Activated CD4-positive, alpha-beta T cell treated with anti-CD3 and anti-CD28 coated beads, Interleukin-2, amount 10 ng/mL, durations not matched to agents 24 days and 14 days (primary cell): ENCODE measurements at regions not wholly inside any gene's neighbourhood (a gene's known extent, or its start where the extent isn't known, plus 50 kb on each side); places are given as distances from the start of the nearest gene placed in this dataset.

Experiments
- DNase-seq: peaks from one replicate; pipeline ENCODE4 v3.0.0; 2022
- H3K27ac Mint-ChIP-seq: one replicate; pipeline ENCODE4 v1.8.0; 2022; ENCODE audit warnings: mild to moderate bottlenecking, mixed read lengths
- H3K27me3 Mint-ChIP-seq: one replicate; pipeline ENCODE4 v1.8.0; 2022; ENCODE audit warnings: mixed read lengths
- H3K36me3 Mint-ChIP-seq: one replicate; pipeline ENCODE4 v1.8.0; 2022; ENCODE audit warnings: low read depth, mild to moderate bottlenecking, mixed read lengths
- H3K4me1 Mint-ChIP-seq: one replicate; pipeline ENCODE4 v1.8.0; 2021; ENCODE audit warnings: mixed read lengths
- H3K4me3 Mint-ChIP-seq: one replicate; pipeline ENCODE4 v1.8.0; 2022; ENCODE audit warnings: mild to moderate bottlenecking, moderate library complexity, mixed read lengths
- H3K9me3 Mint-ChIP-seq: one replicate; pipeline ENCODE4 v1.8.0; 2021; ENCODE audit warnings: mixed read lengths
- intact Hi-C: fragments of 100-400 bp; cut with micrococcal nuclease; formaldehyde crosslinking; loops from one replicate; pipeline ENCODE4 v1.15.1; 2023

- H3K36me3 Mint-ChIP-seq, result no peaks in the 10 kb centered on the region
- intact Hi-C loops, result no loop called here
- no peaks in the 10 kb centered on the region for H3K4me1 Mint-ChIP-seq
- H3K9me3 Mint-ChIP-seq, result no peaks in the 10 kb centered on the region
- H3K27ac Mint-ChIP-seq, result no peak overlapping the region
- no peak overlapping the region for H3K4me3 Mint-ChIP-seq
- no peaks in the 10 kb centered on the region for H3K27me3 Mint-ChIP-seq
- no peak for DNase-seq
Observed at GRCh38 chr10:61160253-61160652, 216.3 kb upstream of the RHOBTB1 start.

GRCh38 chr10:61159253-61159652, 215.3 kb upstream of the RHOBTB1 start:
- Mint-ChIP-seq H3K4me3 (no peak overlapping the region), H3K4me1 (no peaks in the 10 kb centered on the region), H3K36me3 (no peaks in the 10 kb centered on the region), H3K27me3 (no peaks in the 10 kb centered on the region), H3K9me3 (no peaks in the 10 kb centered on the region), H3K27ac (no peak overlapping the region)
- intact Hi-C loops, result no loop called here
- no peak for DNase-seq

GRCh38 chr10:61157182-61157581, 213.2 kb upstream of the RHOBTB1 start:
- Mint-ChIP-seq H3K27me3 (no peaks in the 10 kb centered on the region), H3K36me3 (no peaks in the 10 kb centered on the region), H3K4me3 (no peak overlapping the region), H3K4me1 (no peaks in the 10 kb centered on the region), H3K9me3 (no peaks in the 10 kb centered on the region), H3K27ac (no peak overlapping the region)
- intact Hi-C loops, result no loop called here
- DNase-seq, result no peak

- no peaks in the 10 kb centered on the region for H3K27me3 Mint-ChIP-seq
- intact Hi-C loops, result no loop called here
- DNase-seq, result no peak
- no peaks in the 10 kb centered on the region for H3K36me3 Mint-ChIP-seq
- no peak overlapping the region for H3K4me3 Mint-ChIP-seq
- no peak overlapping the region for H3K27ac Mint-ChIP-seq
- H3K9me3 Mint-ChIP-seq, result no peaks in the 10 kb centered on the region
- no peaks in the 10 kb centered on the region for H3K4me1 Mint-ChIP-seq
Observed at GRCh38 chr10:61153771-61154170, 209.8 kb upstream of the RHOBTB1 start.

GRCh38 chr10:61151059-61151458, 207.1 kb upstream of the RHOBTB1 start:
- DNase-seq, result no peak
- intact Hi-C loops, result no loop called here
- no peak overlapping the region for H3K27ac Mint-ChIP-seq
- no peaks in the 10 kb centered on the region for H3K9me3 Mint-ChIP-seq
- no peaks in the 10 kb centered on the region for H3K27me3 Mint-ChIP-seq
- H3K4me3 Mint-ChIP-seq, result no peak overlapping the region
- no peaks in the 10 kb centered on the region for H3K4me1 Mint-ChIP-seq
- no peaks in the 10 kb centered on the region for H3K36me3 Mint-ChIP-seq

- no peaks in the 10 kb centered on the region for H3K9me3 Mint-ChIP-seq
- no peak overlapping the region for H3K27ac Mint-ChIP-seq
- no peak for DNase-seq
- no peak overlapping the region for H3K4me3 Mint-ChIP-seq
- H3K36me3 Mint-ChIP-seq, result no peaks in the 10 kb centered on the region
- H3K27me3 Mint-ChIP-seq, result peaks cover 7% of the 10 kb centered on the region
- intact Hi-C loops, result no loop called here
- H3K4me1 Mint-ChIP-seq, result no peaks in the 10 kb centered on the region
Observed at GRCh38 chr10:61148451-61148850, 204.5 kb upstream of the RHOBTB1 start.

- Mint-ChIP-seq H3K4me3 (no peak overlapping the region), H3K9me3 (no peaks in the 10 kb centered on the region), H3K27ac (no peak overlapping the region), H3K27me3 (peaks cover 15% of the 10 kb centered on the region), H3K4me1 (no peaks in the 10 kb centered on the region), H3K36me3 (no peaks in the 10 kb centered on the region)
- intact Hi-C loops, result loop anchor here (5.0 kb wide), 1 partner anchor 589 kb away; no protein-coding TSS in a partner anchor
- no peak for DNase-seq
Observed at GRCh38 chr10:61142987-61143386, 199.0 kb upstream of the RHOBTB1 start.

GRCh38 chr10:61140765-61141392, 196.9 kb upstream of the RHOBTB1 start:
- intact Hi-C loops, result loop anchor here (1.0 to 5.0 kb wide), 2 partner anchors 143 to 591 kb away; no protein-coding TSS in a partner anchor
- Mint-ChIP-seq H3K4me3 (no peak overlapping the region), H3K27ac (no peak overlapping the region), H3K27me3 (peaks cover 15% of the 10 kb centered on the region), H3K36me3 (no peaks in the 10 kb centered on the region), H3K9me3 (no peaks in the 10 kb centered on the region), H3K4me1 (no peaks in the 10 kb centered on the region)
- peak; percentile 57 for DNase-seq

GRCh38 chr10:61139592-61139953, 195.6 kb upstream of the RHOBTB1 start:
- Mint-ChIP-seq H3K36me3 (no peaks in the 10 kb centered on the region), H3K9me3 (no peaks in the 10 kb centered on the region), H3K4me1 (no peaks in the 10 kb centered on the region), H3K27ac (no peak overlapping the region), H3K27me3 (peaks cover 8% of the 10 kb centered on the region), H3K4me3 (no peak overlapping the region)
- DNase-seq, result no peak
- intact Hi-C loops, result no loop called here

GRCh38 chr10:61138708-61139591, 195.0 kb upstream of the RHOBTB1 start:
- Mint-ChIP-seq H3K4me3 (no peak overlapping the region), H3K27ac (no peak overlapping the region), H3K9me3 (no peaks in the 10 kb centered on the region), H3K36me3 (no peaks in the 10 kb centered on the region), H3K27me3 (peaks cover 8% of the 10 kb centered on the region), H3K4me1 (no peaks in the 10 kb centered on the region)
- no peak for DNase-seq
- intact Hi-C loops, result no loop called here

GRCh38 chr10:61136139-61136538, 192.2 kb upstream of the RHOBTB1 start:
- DNase-seq, result no peak
- H3K36me3 Mint-ChIP-seq, result no peaks in the 10 kb centered on the region
- no peak overlapping the region for H3K4me3 Mint-ChIP-seq
- intact Hi-C loops, result no loop called here
- H3K4me1 Mint-ChIP-seq, result no peaks in the 10 kb centered on the region
- no peaks in the 10 kb centered on the region for H3K9me3 Mint-ChIP-seq
- H3K27ac Mint-ChIP-seq, result no peak overlapping the region
- peaks cover 4% of the 10 kb centered on the region for H3K27me3 Mint-ChIP-seq

GRCh38 chr10:61135276-61135721, 191.3 kb upstream of the RHOBTB1 start:
- Mint-ChIP-seq H3K27ac (no peak overlapping the region), H3K4me3 (no peak overlapping the region), H3K4me1 (no peaks in the 10 kb centered on the region), H3K9me3 (no peaks in the 10 kb centered on the region), H3K27me3 (no peaks in the 10 kb centered on the region), H3K36me3 (no peaks in the 10 kb centered on the region)
- DNase-seq, result no peak
- intact Hi-C loops, result no loop called here

- no peak for DNase-seq
- Mint-ChIP-seq H3K36me3 (no peaks in the 10 kb centered on the region), H3K4me1 (no peaks in the 10 kb centered on the region), H3K27ac (no peak overlapping the region), H3K9me3 (no peaks in the 10 kb centered on the region), H3K27me3 (peaks cover 7% of the 10 kb centered on the region), H3K4me3 (no peak overlapping the region)
- intact Hi-C loops, result no loop called here
Observed at GRCh38 chr10:61130366-61130765, 186.4 kb upstream of the RHOBTB1 start.

GRCh38 chr10:61128196-61128595, 184.2 kb upstream of the RHOBTB1 start:
- H3K4me1 Mint-ChIP-seq, result no peaks in the 10 kb centered on the region
- DNase-seq, result no peak
- H3K36me3 Mint-ChIP-seq, result no peaks in the 10 kb centered on the region
- no peak overlapping the region for H3K27ac Mint-ChIP-seq
- intact Hi-C loops, result no loop called here
- H3K9me3 Mint-ChIP-seq, result no peaks in the 10 kb centered on the region
- no peak overlapping the region for H3K4me3 Mint-ChIP-seq
- peaks cover 7% of the 10 kb centered on the region for H3K27me3 Mint-ChIP-seq
